Caco-2 (cell line): ENCODE measurements at regions not wholly inside any gene's neighbourhood (a gene's known extent, or its start where the extent isn't known, plus 50 kb on each side); places are given as distances from the start of the nearest gene placed in this dataset.

Source experiments
- BruUV-seq: library from RNA; stranded (reverse); fragments of 400-500 nt; replicated peaks from 2 replicates; lab custom pipeline; 2021; lab: Mats Ljungman, UMichigan
- CTCF ChIA-PET: fragments of 300-600 bp; sonication (Branson Sonifier 250); formaldehyde crosslinking; loops from one replicate; lab custom pipeline; 2022; ENCODE audit warnings: antibody characterized with exemption; lab: Charles Lee
- POLR2A ChIA-PET: fragments of 300-600 bp; sonication (Branson Sonifier 250); formaldehyde crosslinking; loops from one replicate; lab custom pipeline; 2022; ENCODE audit warnings: antibody characterized with exemption; lab: Charles Lee
- DNase-seq, 2 experiments: peaks; one replicate each; pipeline versions ENCODE4 v3.0.0 to v3.0.0-alpha.2; 2020 to 2022
- H3K27me3 ChIP-seq: replicated peaks from 2 replicates; pipeline ENCODE4 v1.6.0; 2011; ENCODE audit warnings: low read length; ENCODE audit not compliant: control insufficient read depth, insufficient read depth
- H3K36me3 ChIP-seq: 2 replicates; pipeline ENCODE4 v1.5.1; 2011; ENCODE audit warnings: low read length; ENCODE audit not compliant: control insufficient read depth, insufficient read depth
- H3K4me1 ChIP-seq: fragments of 250-450 bp; sonication (Bioruptor Pico); 2 replicates; pipeline ENCODE4 v1.5.1; 2020; ENCODE audit warnings: mild to moderate bottlenecking
- H3K4me3 ChIP-seq: 2 replicates; pipeline ENCODE4 v1.5.1; 2011; ENCODE audit warnings: low read depth, mild to moderate bottlenecking, control low read depth, low read length
- H3K9me3 ChIP-seq: fragments of 250-450 bp; sonication (Bioruptor Pico); 2 replicates; pipeline ENCODE4 v1.5.1; 2020; ENCODE audit warnings: mild to moderate bottlenecking, moderate library complexity
- H3K27ac Mint-ChIP-seq: one replicate; pipeline ENCODE4 v1.8.0; 2022; ENCODE audit warnings: mixed read lengths; ENCODE audit not compliant: unreplicated experiment
- H3K27me3 Mint-ChIP-seq: one replicate; pipeline ENCODE4 v1.8.0; 2022; ENCODE audit warnings: mixed read lengths; ENCODE audit not compliant: insufficient read depth, unreplicated experiment
- H3K36me3 Mint-ChIP-seq: one replicate; pipeline ENCODE4 v1.8.0; 2022; ENCODE audit warnings: mild to moderate bottlenecking, mixed read lengths; ENCODE audit not compliant: insufficient read depth, unreplicated experiment
- H3K4me1 Mint-ChIP-seq: one replicate; pipeline ENCODE4 v1.8.0; 2022; ENCODE audit warnings: low read depth, mixed read lengths; ENCODE audit not compliant: unreplicated experiment
- H3K4me3 Mint-ChIP-seq: one replicate; pipeline ENCODE4 v1.8.0; 2022; ENCODE audit warnings: mild to moderate bottlenecking, moderate library complexity, mixed read lengths; ENCODE audit not compliant: unreplicated experiment
- H3K9me3 Mint-ChIP-seq: one replicate; pipeline ENCODE4 v1.8.0; 2022; ENCODE audit warnings: mixed read lengths; ENCODE audit not compliant: unreplicated experiment
- intact Hi-C: fragments of 100-400 bp; cut with micrococcal nuclease; formaldehyde crosslinking; loops from one replicate; pipeline ENCODE4 v1.10.0; 2022; ENCODE audit not compliant: unreplicated experiment
- TF ChIP-seq, protein P1 (sequence below), 2 experiments: fragments of 200-600 bp in 1 of 2; IDR thresholded peaks; 1 replicate in 1 of 2; 2 replicates in 1 of 2; pipeline versions ENCODE4 v1.5.1 to v1.8.0; 2011 to 2022; ENCODE audit warnings: antibody characterized with exemption in 1 of 2, control low read depth in 1 of 2, inconsistent platforms in 1 of 2, low read depth in 1 of 2, low read length in 1 of 2, mild to moderate bottlenecking in 1 of 2, moderate library complexity in 1 of 2; ENCODE audit not compliant: insufficient read depth in 1 of 2, severe bottlenecking in 1 of 2, unreplicated experiment in 1 of 2

DNA sequence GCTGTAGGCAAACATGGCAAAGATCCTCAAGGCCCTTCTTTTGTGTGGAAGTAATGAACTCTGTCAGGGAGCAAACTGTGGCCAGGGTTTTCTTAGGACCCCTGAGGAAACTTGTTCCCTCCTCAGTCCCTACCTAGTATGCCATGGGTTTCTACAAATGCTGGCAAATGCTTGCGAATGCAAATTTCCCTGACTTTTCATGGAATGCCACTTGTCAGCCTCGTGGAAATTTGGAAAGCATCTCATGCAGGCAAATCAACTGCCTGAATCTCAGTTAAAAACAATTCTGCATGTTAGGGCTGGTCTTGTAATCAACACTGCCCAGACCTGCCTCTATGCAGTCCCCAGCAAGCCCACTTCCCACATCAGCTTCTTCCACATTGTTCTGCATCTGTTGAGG lies 334.9 kb upstream of the AJAP1 start:
- POLR2A ChIA-PET: no interaction called here
- peaks cover 24% of the 10 kb centered on the region for H3K9me3 Mint-ChIP-seq
- no peak for DNase-seq
- intact Hi-C loops: no loop called here
- BruUV-seq: no TSS peak
- Histone ChIP-seq H3K27me3 (no peaks in the 10 kb centered on the region), H3K36me3 (no peaks in the 10 kb centered on the region), H3K9me3 (no peaks in the 10 kb centered on the region), H3K4me1 (no peaks in the 10 kb centered on the region), H3K4me3 (no peak overlapping the region)
- H3K4me1 Mint-ChIP-seq: no peaks in the 10 kb centered on the region
- CTCF ChIA-PET: no interaction called here
- TF ChIP-seq, protein P1, sequence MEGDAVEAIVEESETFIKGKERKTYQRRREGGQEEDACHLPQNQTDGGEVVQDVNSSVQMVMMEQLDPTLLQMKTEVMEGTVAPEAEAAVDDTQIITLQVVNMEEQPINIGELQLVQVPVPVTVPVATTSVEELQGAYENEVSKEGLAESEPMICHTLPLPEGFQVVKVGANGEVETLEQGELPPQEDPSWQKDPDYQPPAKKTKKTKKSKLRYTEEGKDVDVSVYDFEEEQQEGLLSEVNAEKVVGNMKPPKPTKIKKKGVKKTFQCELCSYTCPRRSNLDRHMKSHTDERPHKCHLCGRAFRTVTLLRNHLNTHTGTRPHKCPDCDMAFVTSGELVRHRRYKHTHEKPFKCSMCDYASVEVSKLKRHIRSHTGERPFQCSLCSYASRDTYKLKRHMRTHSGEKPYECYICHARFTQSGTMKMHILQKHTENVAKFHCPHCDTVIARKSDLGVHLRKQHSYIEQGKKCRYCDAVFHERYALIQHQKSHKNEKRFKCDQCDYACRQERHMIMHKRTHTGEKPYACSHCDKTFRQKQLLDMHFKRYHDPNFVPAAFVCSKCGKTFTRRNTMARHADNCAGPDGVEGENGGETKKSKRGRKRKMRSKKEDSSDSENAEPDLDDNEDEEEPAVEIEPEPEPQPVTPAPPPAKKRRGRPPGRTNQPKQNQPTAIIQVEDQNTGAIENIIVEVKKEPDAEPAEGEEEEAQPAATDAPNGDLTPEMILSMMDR (IDR thresholded peaks at IDR 0.05; ENCODE audit: insufficient read depth in 1 of 2, low read depth in 1 of 2, low read length in 1 of 2, severe bottlenecking in 1 of 2, unreplicated experiment in 1 of 2): no peak
- H3K36me3 Mint-ChIP-seq: no peaks in the 10 kb centered on the region
- H3K4me3 Mint-ChIP-seq: no peak overlapping the region
- no peaks in the 10 kb centered on the region for H3K27me3 Mint-ChIP-seq
- H3K27ac Mint-ChIP-seq: no peak overlapping the region

DNA sequence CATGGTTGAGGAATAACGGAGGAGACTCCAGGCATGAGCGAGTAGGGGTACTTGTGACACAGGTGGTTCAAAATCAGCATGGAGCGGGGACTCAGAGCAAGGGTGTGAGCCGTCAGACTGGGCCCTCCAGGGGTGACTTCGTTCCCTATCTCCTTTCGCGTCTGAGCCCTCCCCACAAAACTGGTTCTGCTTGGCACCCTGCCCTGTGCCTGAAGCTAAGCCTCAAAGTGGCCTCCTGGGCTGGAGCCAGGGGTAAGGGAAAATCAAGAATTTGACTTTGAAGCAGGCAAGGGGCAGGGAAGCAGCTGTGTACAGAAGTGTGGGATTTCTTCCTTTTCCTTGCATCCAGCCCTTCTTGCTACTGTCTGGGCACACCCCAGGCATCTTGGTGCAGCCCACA lies 331.5 kb upstream of the AJAP1 start:
- intact Hi-C loops: no loop called here
- Mint-ChIP-seq H3K27me3 (peaks cover 3% of the 10 kb centered on the region), H3K27ac (no peak overlapping the region), H3K4me1 (no peaks in the 10 kb centered on the region), H3K4me3 (no peak overlapping the region), H3K36me3 (no peaks in the 10 kb centered on the region), H3K9me3 (no peaks in the 10 kb centered on the region)
- CTCF ChIA-PET: no interaction called here
- Histone ChIP-seq H3K9me3 (no peaks in the 10 kb centered on the region), H3K4me1 (no peaks in the 10 kb centered on the region), H3K36me3 (no peaks in the 10 kb centered on the region), H3K27me3 (no peaks in the 10 kb centered on the region), H3K4me3 (no peak overlapping the region)
- POLR2A ChIA-PET: no interaction called here
- no peak for DNase-seq
- BruUV-seq: no TSS peak
- TF ChIP-seq, protein P1 (IDR thresholded peaks at IDR 0.05; ENCODE audit: insufficient read depth in 1 of 2, low read depth in 1 of 2, low read length in 1 of 2, severe bottlenecking in 1 of 2, unreplicated experiment in 1 of 2): no peak

DNA sequence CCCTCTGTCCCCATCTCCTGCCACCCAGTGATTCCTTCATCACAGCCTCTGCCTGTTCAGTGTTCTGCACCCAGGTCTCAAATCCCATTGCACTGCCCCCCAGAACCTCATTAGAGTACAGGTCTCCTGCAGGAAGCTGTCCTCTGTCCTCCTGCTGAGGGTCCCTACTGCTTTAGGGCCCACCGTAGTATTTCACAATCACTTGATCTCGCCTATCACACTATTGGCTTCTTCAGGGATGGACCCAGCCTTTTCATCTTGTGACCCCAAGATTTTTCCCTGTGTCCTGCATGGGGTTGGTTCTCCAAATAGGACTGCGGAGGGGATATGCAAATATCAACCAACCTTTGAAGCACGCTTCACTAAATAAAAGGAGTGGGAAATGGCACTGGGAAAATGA lies 331.1 kb upstream of the AJAP1 start:
- no peaks in the 10 kb centered on the region for H3K36me3 ChIP-seq
- no peak for DNase-seq
- POLR2A ChIA-PET: no interaction called here
- BruUV-seq: no TSS peak
- CTCF ChIA-PET: no interaction called here
- no peaks in the 10 kb centered on the region for H3K9me3 Mint-ChIP-seq
- no peak overlapping the region for H3K27ac Mint-ChIP-seq
- H3K4me1 ChIP-seq: no peaks in the 10 kb centered on the region
- H3K9me3 ChIP-seq: no peaks in the 10 kb centered on the region
- H3K27me3 ChIP-seq: no peaks in the 10 kb centered on the region
- H3K27me3 Mint-ChIP-seq: peaks cover 3% of the 10 kb centered on the region
- no peaks in the 10 kb centered on the region for H3K36me3 Mint-ChIP-seq
- H3K4me3 Mint-ChIP-seq: no peak overlapping the region
- TF ChIP-seq, protein P1 (IDR thresholded peaks at IDR 0.05; ENCODE audit: insufficient read depth in 1 of 2, low read depth in 1 of 2, low read length in 1 of 2, severe bottlenecking in 1 of 2, unreplicated experiment in 1 of 2): no peak
- intact Hi-C loops: no loop called here
- H3K4me3 ChIP-seq: no peak overlapping the region
- H3K4me1 Mint-ChIP-seq: no peaks in the 10 kb centered on the region
